ENCODE measurements at regions not wholly inside any gene's neighbourhood (a gene's known extent, or its start where the extent isn't known, plus 50 kb on each side); places are given as distances from the start of the nearest gene placed in this dataset.

- TF ChIP-seq CTCF (IDR thresholded peaks at IDR 0.05; ENCODE audit: control extremely low read depth in 1 of 3, insufficient read depth in 1 of 3, low read depth in 1 of 3, low read length in 3 of 3): no peak
Observed at GRCh38 chr20:60300374-60300773, 342.2 kb downstream of the CDH26 start (continued).

Data from H1 (cell line).